ENCODE measurements at regions not wholly inside any gene's neighbourhood (a gene's known extent, or its start where the extent isn't known, plus 50 kb on each side); places are given as distances from the start of the nearest gene placed in this dataset.

DNA sequence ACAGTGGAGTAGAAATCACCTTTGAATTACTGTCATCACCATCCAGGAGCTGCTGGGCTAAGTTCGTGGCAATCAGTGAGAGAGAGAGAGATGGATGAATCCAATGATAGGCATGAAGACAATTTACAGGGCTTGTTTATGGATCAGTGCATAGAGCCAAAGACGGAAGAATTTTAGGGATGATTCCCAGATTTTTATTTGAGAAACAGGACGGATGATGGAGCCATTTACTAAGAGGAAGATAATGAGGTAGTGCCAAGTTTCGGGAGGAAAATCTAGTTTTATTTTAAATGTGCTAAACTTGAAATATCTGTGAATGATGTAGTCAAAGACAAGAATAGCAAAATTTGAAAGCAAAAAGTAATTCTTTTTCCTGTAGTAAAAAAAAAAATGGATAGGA, 394.2 kb upstream of the PAPPA start:
- DNase-seq (ENCODE audit: low spot score, unreplicated experiment), result no peak
- TF ChIP-seq, protein P1, sequence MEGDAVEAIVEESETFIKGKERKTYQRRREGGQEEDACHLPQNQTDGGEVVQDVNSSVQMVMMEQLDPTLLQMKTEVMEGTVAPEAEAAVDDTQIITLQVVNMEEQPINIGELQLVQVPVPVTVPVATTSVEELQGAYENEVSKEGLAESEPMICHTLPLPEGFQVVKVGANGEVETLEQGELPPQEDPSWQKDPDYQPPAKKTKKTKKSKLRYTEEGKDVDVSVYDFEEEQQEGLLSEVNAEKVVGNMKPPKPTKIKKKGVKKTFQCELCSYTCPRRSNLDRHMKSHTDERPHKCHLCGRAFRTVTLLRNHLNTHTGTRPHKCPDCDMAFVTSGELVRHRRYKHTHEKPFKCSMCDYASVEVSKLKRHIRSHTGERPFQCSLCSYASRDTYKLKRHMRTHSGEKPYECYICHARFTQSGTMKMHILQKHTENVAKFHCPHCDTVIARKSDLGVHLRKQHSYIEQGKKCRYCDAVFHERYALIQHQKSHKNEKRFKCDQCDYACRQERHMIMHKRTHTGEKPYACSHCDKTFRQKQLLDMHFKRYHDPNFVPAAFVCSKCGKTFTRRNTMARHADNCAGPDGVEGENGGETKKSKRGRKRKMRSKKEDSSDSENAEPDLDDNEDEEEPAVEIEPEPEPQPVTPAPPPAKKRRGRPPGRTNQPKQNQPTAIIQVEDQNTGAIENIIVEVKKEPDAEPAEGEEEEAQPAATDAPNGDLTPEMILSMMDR (IDR thresholded peaks at IDR 0.05; ENCODE audit: unreplicated experiment), result no peak
- peaks cover 2% of the 10 kb centered on the region for H3K9me3 Mint-ChIP-seq (ENCODE audit: low read depth)
- H3K4me1 Mint-ChIP-seq (ENCODE audit: low read depth), result no peaks in the 10 kb centered on the region
- no peak overlapping the region for H3K4me3 Mint-ChIP-seq (ENCODE audit: low read depth)
- H3K36me3 Mint-ChIP-seq (ENCODE audit: insufficient read depth), result no peaks in the 10 kb centered on the region
- H3K27ac Mint-ChIP-seq, result no peak overlapping the region
- H3K27me3 Mint-ChIP-seq, result peaks cover 7% of the 10 kb centered on the region

DNA sequence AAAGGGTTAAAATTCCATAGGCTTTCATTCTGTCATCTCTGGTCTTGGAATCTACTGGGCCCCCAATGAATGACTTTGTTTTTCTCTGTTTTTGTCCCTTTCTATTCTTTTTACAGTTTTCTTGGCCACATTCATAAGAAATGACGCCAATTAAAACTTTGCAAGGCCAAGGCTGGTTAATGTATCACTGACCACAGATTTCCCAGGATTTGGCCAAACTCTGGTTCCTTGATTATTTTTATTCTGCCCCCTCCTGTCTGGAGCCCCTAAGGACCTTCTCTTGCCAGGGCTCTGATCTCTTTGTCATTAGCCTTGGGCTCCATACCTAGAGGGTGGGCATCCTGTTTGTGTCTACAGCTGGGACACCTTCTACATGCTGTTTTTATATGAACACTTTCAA, 388.9 kb upstream of the PAPPA start:
- Mint-ChIP-seq H3K27ac (no peak overlapping the region), H3K36me3 (ENCODE audit: insufficient read depth) (no peaks in the 10 kb centered on the region), H3K4me3 (ENCODE audit: low read depth) (no peak overlapping the region), H3K9me3 (ENCODE audit: low read depth) (peaks cover 2% of the 10 kb centered on the region), H3K4me1 (ENCODE audit: low read depth) (no peaks in the 10 kb centered on the region), H3K27me3 (no peaks in the 10 kb centered on the region)
- TF ChIP-seq, protein P1 (IDR thresholded peaks at IDR 0.05; ENCODE audit: unreplicated experiment), result no peak
- DNase-seq (ENCODE audit: low spot score, unreplicated experiment), result no peak

DNA sequence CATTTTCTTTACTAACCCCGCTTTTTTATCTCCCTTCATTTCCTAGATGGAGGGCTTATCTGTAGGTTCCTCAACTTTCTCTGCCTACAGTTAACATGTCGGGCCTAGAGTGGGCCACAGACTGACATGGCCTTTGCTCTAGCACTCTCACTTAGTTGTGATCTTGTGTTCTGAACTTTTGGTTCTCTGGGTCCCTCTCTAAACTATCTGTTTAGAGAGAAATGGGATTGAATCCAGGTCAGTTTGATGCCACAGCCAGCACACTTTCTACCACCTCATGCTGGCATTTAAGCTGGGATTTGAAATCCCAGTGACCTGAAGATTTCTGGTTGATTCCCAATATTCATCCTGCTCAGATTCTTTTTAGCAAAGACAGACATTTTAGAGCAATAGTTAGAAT, 388.5 kb upstream of the PAPPA start:
- H3K9me3 Mint-ChIP-seq (ENCODE audit: low read depth), result peaks cover 4% of the 10 kb centered on the region
- no peaks in the 10 kb centered on the region for H3K27me3 Mint-ChIP-seq
- no peaks in the 10 kb centered on the region for H3K36me3 Mint-ChIP-seq (ENCODE audit: insufficient read depth)

DNA sequence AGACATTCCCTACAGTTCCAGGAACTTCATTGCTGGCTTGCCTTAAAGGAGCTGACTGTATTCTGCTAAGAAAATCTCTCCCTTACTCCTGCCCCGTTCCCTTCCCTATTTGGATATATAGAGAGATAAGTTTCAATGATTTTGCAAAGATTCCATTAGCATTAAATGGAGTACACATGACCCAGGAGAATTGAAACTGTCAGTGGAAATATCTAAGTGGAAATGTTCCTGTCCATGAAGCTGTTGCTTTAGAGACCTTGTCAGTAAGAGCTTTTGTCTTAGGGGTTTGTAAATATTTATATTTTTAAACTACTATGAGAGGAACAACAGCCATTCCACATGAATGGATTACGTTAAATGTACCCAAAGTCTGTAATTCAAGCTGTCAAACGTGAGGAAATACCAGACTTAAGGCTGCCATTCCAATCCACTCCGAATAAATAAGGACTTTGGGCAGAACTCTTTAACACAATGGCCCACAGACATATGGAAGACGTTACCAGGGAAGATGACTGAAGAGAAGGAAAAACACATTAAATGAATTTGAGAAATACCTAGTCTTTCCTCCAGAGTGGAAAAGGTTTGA, 387.1 kb upstream of the PAPPA start:
- Mint-ChIP-seq H3K36me3 (ENCODE audit: insufficient read depth) (no peaks in the 10 kb centered on the region), H3K9me3 (ENCODE audit: low read depth) (peaks cover 6% of the 10 kb centered on the region), H3K4me1 (ENCODE audit: low read depth) (no peaks in the 10 kb centered on the region), H3K4me3 (ENCODE audit: low read depth) (no peak overlapping the region), H3K27ac (no peak overlapping the region), H3K27me3 (no peaks in the 10 kb centered on the region)
- TF ChIP-seq, protein P1 (IDR thresholded peaks at IDR 0.05; ENCODE audit: unreplicated experiment), result no peak
- no peak for DNase-seq (ENCODE audit: low spot score, unreplicated experiment)

More for the DNA sequence above, 388.5 kb upstream of the PAPPA start:
- no peak overlapping the region for H3K4me3 Mint-ChIP-seq (ENCODE audit: low read depth)
- TF ChIP-seq, protein P1 (IDR thresholded peaks at IDR 0.05; ENCODE audit: unreplicated experiment), result no peak
- no peak for DNase-seq (ENCODE audit: low spot score, unreplicated experiment)
- H3K4me1 Mint-ChIP-seq (ENCODE audit: low read depth), result no peaks in the 10 kb centered on the region
- no peak overlapping the region for H3K27ac Mint-ChIP-seq

DNA sequence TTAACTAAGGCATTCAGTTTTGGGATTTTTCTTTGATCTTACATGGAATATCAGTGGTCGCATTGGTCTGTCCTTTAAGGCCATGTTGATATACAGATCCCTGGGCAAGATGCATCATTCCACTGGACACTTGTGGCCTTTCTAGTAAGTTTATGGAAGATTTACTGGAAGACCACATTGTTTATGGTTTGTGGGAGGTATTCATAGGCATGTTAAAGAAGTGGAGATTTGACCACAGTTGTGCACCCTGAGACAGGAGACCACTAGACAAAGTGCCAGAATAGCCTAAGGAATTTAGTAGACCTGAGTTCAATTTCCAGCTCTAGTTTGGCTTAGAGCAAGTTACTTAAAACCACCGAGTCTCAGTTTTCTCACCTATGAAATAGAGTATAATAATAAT, 383.1 kb upstream of the PAPPA start:
- H3K9me3 Mint-ChIP-seq (ENCODE audit: low read depth), result peaks cover 4% of the 10 kb centered on the region
- no peaks in the 10 kb centered on the region for H3K27me3 Mint-ChIP-seq
- TF ChIP-seq, protein P1 (IDR thresholded peaks at IDR 0.05; ENCODE audit: unreplicated experiment), result no peak
- no peak overlapping the region for H3K4me3 Mint-ChIP-seq (ENCODE audit: low read depth)
- H3K4me1 Mint-ChIP-seq (ENCODE audit: low read depth), result no peaks in the 10 kb centered on the region
- DNase-seq (ENCODE audit: low spot score, unreplicated experiment), result no peak
- H3K36me3 Mint-ChIP-seq (ENCODE audit: insufficient read depth), result no peaks in the 10 kb centered on the region
- H3K27ac Mint-ChIP-seq, result no peak overlapping the region
